Fibroblast of lung (primary cell): ENCODE measurements at regions not wholly inside any gene's neighbourhood (a gene's known extent, or its start where the extent isn't known, plus 50 kb on each side); places are given as distances from the start of the nearest gene placed in this dataset.

Experiments used
- DNase-seq, 2 donors: peaks; one replicate each; pipeline versions ENCODE4 v3.0.0 to v3.0.0-alpha.2; 2010; ENCODE audit warnings: low read depth in 2 of 2
- H2AFZ ChIP-seq: 2 replicates; pipeline ENCODE4 v1.5.1; 2012; ENCODE audit warnings: low read length, control low read depth, inconsistent platforms
- H3K27ac ChIP-seq: 2 replicates; pipeline ENCODE4 v1.5.1; 2011; ENCODE audit warnings: low read length, control low read depth; ENCODE audit not compliant: insufficient read depth
- H3K27me3 ChIP-seq: 2 replicates; pipeline ENCODE4 v1.5.1; 2011; ENCODE audit warnings: mild to moderate bottlenecking, low read length; ENCODE audit not compliant: control insufficient read depth, insufficient read depth
- H3K36me3 ChIP-seq: 2 replicates; pipeline ENCODE4 v1.5.1; 2011; ENCODE audit warnings: low read length; ENCODE audit not compliant: control insufficient read depth, insufficient read depth
- H3K4me1 ChIP-seq: 2 replicates; pipeline ENCODE4 v1.5.1; 2011; ENCODE audit warnings: low read length; ENCODE audit not compliant: control insufficient read depth, insufficient read depth; ENCODE audit errors: extremely low read depth
- H3K4me2 ChIP-seq: 2 replicates; pipeline ENCODE4 v1.5.1; 2011; ENCODE audit warnings: low read length, control low read depth; ENCODE audit not compliant: insufficient read depth; ENCODE audit errors: extremely low read depth
- H3K4me3 ChIP-seq, 4 experiments: fragments of 200-600 bp in 1 of 4; sonication (generic) in 1 of 4; replicated peaks in 1 of 4; 2 replicates each; pipeline ENCODE4 v1.5.1; 2011 to 2016; ENCODE audit warnings: low read length in 4 of 4, low read depth in 3 of 4, mild to moderate bottlenecking in 3 of 4, control low read depth in 2 of 4, inconsistent platforms in 1 of 4, mixed read lengths in 1 of 4; ENCODE audit not compliant: insufficient read depth in 1 of 4; ENCODE audit errors: control extremely low read depth in 1 of 4
- H3K79me2 ChIP-seq: 2 replicates; pipeline ENCODE4 v1.5.1; 2012; ENCODE audit warnings: mild to moderate bottlenecking, low read length, inconsistent platforms; ENCODE audit not compliant: control insufficient read depth, insufficient read depth
- H3K9ac ChIP-seq: 2 replicates; pipeline ENCODE4 v1.5.1; 2011; ENCODE audit warnings: mild to moderate bottlenecking, low read length, control low read depth; ENCODE audit not compliant: insufficient read depth
- H3K9me3 ChIP-seq: 2 replicates; pipeline ENCODE4 v1.5.1; 2012; ENCODE audit warnings: low read depth, low read length; ENCODE audit not compliant: control insufficient read depth, insufficient read depth
- H4K20me1 ChIP-seq: 2 replicates; pipeline ENCODE4 v1.5.1; 2011; ENCODE audit warnings: low read length; ENCODE audit not compliant: control insufficient read depth, insufficient read depth; ENCODE audit errors: extremely low read depth
- CTCF ChIP-seq, 2 donors: IDR thresholded peaks in 1 of 2; conservative IDR thresholded peaks in 1 of 2; 1 replicate in 1 of 2; 2 replicates in 1 of 2; pipeline ENCODE4 v1.5.1; 2011 to 2012; ENCODE audit warnings: low read length in 2 of 2, control low read depth in 1 of 2, inconsistent platforms in 1 of 2, low read depth in 1 of 2, mild to moderate bottlenecking in 1 of 2
- EZH2 ChIP-seq: IDR thresholded peaks from 2 replicates; pipeline ENCODE4 v1.5.1; 2012; ENCODE audit warnings: low read length, control low read depth, mild to moderate bottlenecking; ENCODE audit errors: missing control alignments

- no peak overlapping the region for H3K9ac ChIP-seq
- no peaks in the 10 kb centered on the region for H4K20me1 ChIP-seq
- no peak for DNase-seq
- no peak overlapping the region for H3K4me3 ChIP-seq
- no peak for TF ChIP-seq CTCF (conservative IDR thresholded peaks at IDR 0.05 in 1 of 2, IDR thresholded peaks at IDR 0.05 in 1 of 2; ENCODE audit: low read depth in 1 of 2, low read length in 2 of 2)
- no peak for TF ChIP-seq EZH2
- H2AFZ ChIP-seq, result no peak overlapping the region
- no peak overlapping the region for H3K4me2 ChIP-seq
- no peaks in the 10 kb centered on the region for H3K79me2 ChIP-seq
- no peaks in the 10 kb centered on the region for H3K36me3 ChIP-seq
- H3K27ac ChIP-seq, result no peak overlapping the region
- no peaks in the 10 kb centered on the region for H3K27me3 ChIP-seq
- H3K4me1 ChIP-seq, result no peaks in the 10 kb centered on the region
- H3K9me3 ChIP-seq, result no peaks in the 10 kb centered on the region
These were observed 111.1 kb downstream of the TPRA1 start for GRCh38 chr3:127479449-127479848.

GRCh38 chr3:127478922-127479321 is 111.6 kb downstream of the TPRA1 start:
- no peak overlapping the region for H3K9ac ChIP-seq
- H3K79me2 ChIP-seq, result no peaks in the 10 kb centered on the region
- no peak overlapping the region for H3K27ac ChIP-seq
- H3K4me1 ChIP-seq, result no peaks in the 10 kb centered on the region
- no peak for TF ChIP-seq CTCF (conservative IDR thresholded peaks at IDR 0.05 in 1 of 2, IDR thresholded peaks at IDR 0.05 in 1 of 2; ENCODE audit: low read depth in 1 of 2, low read length in 2 of 2)
- no peak for TF ChIP-seq EZH2
- no peak for DNase-seq
- no peak overlapping the region for H3K4me3 ChIP-seq
- H3K9me3 ChIP-seq, result no peaks in the 10 kb centered on the region
- H3K36me3 ChIP-seq, result no peaks in the 10 kb centered on the region
- H4K20me1 ChIP-seq, result no peaks in the 10 kb centered on the region
- no peak overlapping the region for H2AFZ ChIP-seq
- no peaks in the 10 kb centered on the region for H3K27me3 ChIP-seq
- H3K4me2 ChIP-seq, result no peak overlapping the region

GRCh38 chr3:127477396-127477795 is 113.1 kb downstream of the TPRA1 start:
- no peak overlapping the region for H3K4me2 ChIP-seq
- no peak overlapping the region for H3K27ac ChIP-seq
- H4K20me1 ChIP-seq, result no peaks in the 10 kb centered on the region
- H3K9me3 ChIP-seq, result no peaks in the 10 kb centered on the region
- no peaks in the 10 kb centered on the region for H3K36me3 ChIP-seq
- no peak overlapping the region for H3K4me3 ChIP-seq
- no peak overlapping the region for H3K9ac ChIP-seq
- H3K27me3 ChIP-seq, result no peaks in the 10 kb centered on the region
- no peaks in the 10 kb centered on the region for H3K4me1 ChIP-seq
- H3K79me2 ChIP-seq, result no peaks in the 10 kb centered on the region
- no peak for DNase-seq
- no peak for TF ChIP-seq CTCF (conservative IDR thresholded peaks at IDR 0.05 in 1 of 2, IDR thresholded peaks at IDR 0.05 in 1 of 2; ENCODE audit: low read depth in 1 of 2, low read length in 2 of 2)
- no peak for TF ChIP-seq EZH2
- no peak overlapping the region for H2AFZ ChIP-seq
